ENCODE measurements at regions not wholly inside any gene's neighbourhood (a gene's known extent, or its start where the extent isn't known, plus 50 kb on each side); places are given as distances from the start of the nearest gene placed in this dataset.

DNA sequence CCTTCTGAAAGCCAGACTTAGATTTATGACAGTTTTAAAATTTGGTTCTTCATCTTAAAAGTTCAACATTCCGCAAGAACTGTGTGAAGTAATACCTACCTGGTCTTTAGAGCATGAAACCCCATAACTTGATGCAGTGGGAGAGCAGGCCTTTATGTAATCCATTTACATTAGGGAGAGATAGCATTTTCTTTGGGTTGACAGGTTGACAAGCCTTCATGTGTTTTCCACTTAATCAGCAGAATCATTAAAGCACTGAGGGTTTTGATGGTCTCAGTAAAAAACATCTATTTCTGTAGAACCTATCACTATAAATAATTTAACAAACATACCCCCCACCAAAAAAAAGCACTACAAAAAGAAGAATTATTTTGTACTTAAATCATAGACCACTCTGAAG, 121.6 kb upstream of the KIF2A start:
- H3K9me2 ChIP-seq (ENCODE audit: insufficient read depth), result no peaks in the 10 kb centered on the region
- H3F3A ChIP-seq (ENCODE audit: insufficient read depth, low read depth), result no peaks in the 10 kb centered on the region
- no peak overlapping the region for H3K4me3 ChIP-seq
- no peak overlapping the region for H3K4me2 ChIP-seq
- ChIA-PET POLR2A (ENCODE audit: unreplicated experiment) (no interaction called here), CTCF (no interaction called here)
- TF ChIP-seq EZH2 (IDR thresholded peaks at IDR 0.05; ENCODE audit: low read depth), result no peak
- TF ChIP-seq, protein P1, sequence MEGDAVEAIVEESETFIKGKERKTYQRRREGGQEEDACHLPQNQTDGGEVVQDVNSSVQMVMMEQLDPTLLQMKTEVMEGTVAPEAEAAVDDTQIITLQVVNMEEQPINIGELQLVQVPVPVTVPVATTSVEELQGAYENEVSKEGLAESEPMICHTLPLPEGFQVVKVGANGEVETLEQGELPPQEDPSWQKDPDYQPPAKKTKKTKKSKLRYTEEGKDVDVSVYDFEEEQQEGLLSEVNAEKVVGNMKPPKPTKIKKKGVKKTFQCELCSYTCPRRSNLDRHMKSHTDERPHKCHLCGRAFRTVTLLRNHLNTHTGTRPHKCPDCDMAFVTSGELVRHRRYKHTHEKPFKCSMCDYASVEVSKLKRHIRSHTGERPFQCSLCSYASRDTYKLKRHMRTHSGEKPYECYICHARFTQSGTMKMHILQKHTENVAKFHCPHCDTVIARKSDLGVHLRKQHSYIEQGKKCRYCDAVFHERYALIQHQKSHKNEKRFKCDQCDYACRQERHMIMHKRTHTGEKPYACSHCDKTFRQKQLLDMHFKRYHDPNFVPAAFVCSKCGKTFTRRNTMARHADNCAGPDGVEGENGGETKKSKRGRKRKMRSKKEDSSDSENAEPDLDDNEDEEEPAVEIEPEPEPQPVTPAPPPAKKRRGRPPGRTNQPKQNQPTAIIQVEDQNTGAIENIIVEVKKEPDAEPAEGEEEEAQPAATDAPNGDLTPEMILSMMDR (conservative IDR thresholded peaks at IDR 0.05), result no peak
- no peaks in the 10 kb centered on the region for H4K20me1 ChIP-seq (ENCODE audit: insufficient read depth)
- H3K9me3 ChIP-seq (ENCODE audit: insufficient read depth, low read depth), result no peaks in the 10 kb centered on the region
- H2AFZ ChIP-seq, result no peak overlapping the region
- intact Hi-C loops (cut with micrococcal nuclease; ENCODE audit: unreplicated experiment), result no loop called here
- H3K79me2 ChIP-seq (ENCODE audit: low read depth), result no peaks in the 10 kb centered on the region
- no TSS peak for BruUV-seq (replicated peaks)
- no peak overlapping the region for H3K27ac ChIP-seq
- peaks cover 58% of the 10 kb centered on the region for H3K27me3 ChIP-seq (ENCODE audit: insufficient read depth, low read depth)
- DNase-seq, result no peak
- no peaks in the 10 kb centered on the region for H3K4me1 ChIP-seq (replicated peaks; ENCODE audit: insufficient read depth)
- H3K36me3 ChIP-seq (ENCODE audit: low read depth), result no peaks in the 10 kb centered on the region

DNA sequence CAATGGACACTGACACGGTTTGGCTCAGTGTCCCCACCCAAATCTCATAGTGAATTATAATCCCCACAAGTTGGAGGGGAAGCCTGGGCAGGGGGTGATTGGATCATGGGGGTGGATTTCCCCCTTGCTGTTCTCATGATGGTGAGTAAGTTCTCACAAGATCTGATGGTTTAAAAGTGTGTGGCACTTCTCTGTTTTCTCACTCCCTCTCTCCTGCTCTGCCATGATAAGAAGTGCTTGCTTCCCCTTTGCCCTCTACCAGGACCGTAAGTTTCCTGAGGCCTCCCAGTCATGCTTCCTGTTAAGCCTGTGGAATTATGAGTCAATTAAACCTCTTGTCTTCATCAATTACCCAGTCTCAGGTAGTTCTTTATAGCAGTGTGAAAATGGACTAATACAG, 115.8 kb upstream of the KIF2A start:
- BruUV-seq (replicated peaks), result no TSS peak
- H3K9me3 ChIP-seq (ENCODE audit: insufficient read depth, low read depth), result no peaks in the 10 kb centered on the region
- H4K20me1 ChIP-seq (ENCODE audit: insufficient read depth), result no peaks in the 10 kb centered on the region
- H3K4me1 ChIP-seq (replicated peaks; ENCODE audit: insufficient read depth), result no peaks in the 10 kb centered on the region
- no peaks in the 10 kb centered on the region for H3K36me3 ChIP-seq (ENCODE audit: low read depth)
- H3K9me2 ChIP-seq (ENCODE audit: insufficient read depth), result no peaks in the 10 kb centered on the region
- no peak overlapping the region for H3K27ac ChIP-seq
- H3F3A ChIP-seq (ENCODE audit: insufficient read depth, low read depth), result no peaks in the 10 kb centered on the region
- H3K27me3 ChIP-seq (ENCODE audit: insufficient read depth, low read depth), result peaks cover 20% of the 10 kb centered on the region; the same call in 1 of the 2 replicates
- POLR2A ChIA-PET (ENCODE audit: unreplicated experiment), result no interaction called here
- CTCF ChIA-PET, result no interaction called here
- no peak for DNase-seq
- intact Hi-C loops (cut with micrococcal nuclease; ENCODE audit: unreplicated experiment), result no loop called here
- no peak overlapping the region for H2AFZ ChIP-seq
- no peak overlapping the region for H3K4me2 ChIP-seq
- TF ChIP-seq, protein P1 (conservative IDR thresholded peaks at IDR 0.05), result no peak
- TF ChIP-seq EZH2 (IDR thresholded peaks at IDR 0.05; ENCODE audit: low read depth), result no peak
- H3K4me3 ChIP-seq, result no peak overlapping the region
- H3K79me2 ChIP-seq (ENCODE audit: low read depth), result no peaks in the 10 kb centered on the region

DNA sequence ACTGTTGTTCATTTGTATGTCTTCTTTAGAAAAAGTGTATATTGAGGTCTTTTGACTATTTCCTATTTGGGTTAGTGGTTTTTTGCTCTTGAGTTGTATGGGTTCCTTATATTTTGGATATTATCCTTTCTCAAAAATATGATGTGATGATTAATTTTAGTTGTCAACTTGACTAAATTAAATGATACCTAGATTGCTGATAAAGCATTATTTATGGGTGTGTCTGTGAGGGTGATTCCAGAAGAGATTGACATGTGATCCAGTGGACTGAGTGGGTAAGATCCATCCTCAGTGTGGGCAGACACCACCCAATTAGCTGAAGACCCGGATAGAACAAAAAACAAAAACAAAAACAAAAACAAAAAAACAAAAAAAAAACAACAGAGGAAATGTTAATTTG, 115.1 kb upstream of the KIF2A start:
- H3K79me2 ChIP-seq (ENCODE audit: low read depth), result no peaks in the 10 kb centered on the region
- no peak overlapping the region for H3K27ac ChIP-seq
- no peaks in the 10 kb centered on the region for H4K20me1 ChIP-seq (ENCODE audit: insufficient read depth)
- no peaks in the 10 kb centered on the region for H3K4me1 ChIP-seq (replicated peaks; ENCODE audit: insufficient read depth)
- no TSS peak for BruUV-seq (replicated peaks)
- H3K36me3 ChIP-seq (ENCODE audit: low read depth), result no peaks in the 10 kb centered on the region
- intact Hi-C loops (cut with micrococcal nuclease; ENCODE audit: unreplicated experiment), result no loop called here
- TF ChIP-seq, protein P1 (conservative IDR thresholded peaks at IDR 0.05), result no peak
- TF ChIP-seq EZH2 (IDR thresholded peaks at IDR 0.05; ENCODE audit: low read depth), result no peak
- H3F3A ChIP-seq (ENCODE audit: insufficient read depth, low read depth), result no peaks in the 10 kb centered on the region
- H2AFZ ChIP-seq, result no peak overlapping the region
- CTCF ChIA-PET, result no interaction called here
- no peaks in the 10 kb centered on the region for H3K9me2 ChIP-seq (ENCODE audit: insufficient read depth)
- peaks cover 12% of the 10 kb centered on the region; the same call in 1 of the 2 replicates for H3K27me3 ChIP-seq (ENCODE audit: insufficient read depth, low read depth)
- POLR2A ChIA-PET (ENCODE audit: unreplicated experiment), result interaction anchor here (0.6 kb wide), 1 partner anchor 48 kb away, joined by 3 read pairs; no protein-coding TSS in a partner anchor
- no peaks in the 10 kb centered on the region for H3K9me3 ChIP-seq (ENCODE audit: insufficient read depth, low read depth)
- no peak for DNase-seq
- no peak overlapping the region for H3K4me3 ChIP-seq
- no peak overlapping the region for H3K4me2 ChIP-seq
